H1 (cell line): ENCODE measurements at regions not wholly inside any gene's neighbourhood (a gene's known extent, or its start where the extent isn't known, plus 50 kb on each side); places are given as distances from the start of the nearest gene placed in this dataset.

Source experiments
- CTCF ChIA-PET: fragments of 300-600 bp; sonication (Branson Sonifier 250); formaldehyde crosslinking; loops from one replicate; lab custom pipeline; 2021; ENCODE audit not compliant: partially characterized antibody; lab: Charles Lee
- POLR2A ChIA-PET: fragments of 300-600 bp; sonication (Branson Sonifier 250); formaldehyde crosslinking; loops from one replicate; lab custom pipeline; 2021; ENCODE audit warnings: inconsistent platforms; ENCODE audit not compliant: partially characterized antibody; lab: Charles Lee
- DNase-seq, 2 experiments: peaks; one replicate each; pipeline versions ENCODE4 v3.0.0 to v3.0.0-alpha.2; 2010 to 2022; ENCODE audit warnings: low spot score in 2 of 2, low read depth in 1 of 2, mixed read lengths in 1 of 2
- FAIRE-seq: peaks from 2 replicates; lab custom pipeline; 2011; peaks lifted over from hg19 to GRCh38; lab: Jason Lieb, UNC
- H2AFZ ChIP-seq: 2 replicates; pipeline ENCODE4 v1.8.1; 2012; ENCODE audit warnings: low read length, inconsistent platforms
- H2AK5ac ChIP-seq: 2 replicates; pipeline ENCODE4 v1.6.1; 2013; ENCODE audit warnings: low read depth, low read length
- H2BK120ac ChIP-seq: replicated peaks from 2 replicates; pipeline ENCODE3; 2013; ENCODE audit warnings: low read depth, low read length, inconsistent platforms
- H2BK12ac ChIP-seq: 2 replicates; pipeline ENCODE4 v1.6.1; 2013; ENCODE audit warnings: low read depth, low read length
- H2BK15ac ChIP-seq: 2 replicates; pipeline ENCODE4 v1.6.1; 2013; ENCODE audit warnings: low read length
- H2BK20ac ChIP-seq: 2 replicates; pipeline ENCODE4 v1.6.1; 2013; ENCODE audit warnings: low read length
- H2BK5ac ChIP-seq: 2 replicates; pipeline ENCODE4 v1.6.1; 2013; ENCODE audit warnings: low read depth, low read length
- H3K14ac ChIP-seq: 2 replicates; pipeline ENCODE4 v1.6.1; 2013; ENCODE audit warnings: inconsistent platforms; ENCODE audit not compliant: insufficient read length
- H3K18ac ChIP-seq: 2 replicates; pipeline ENCODE4 v1.6.1; 2013; ENCODE audit warnings: low read length; ENCODE audit errors: extremely low read depth
- H3K23ac ChIP-seq: 2 replicates; pipeline ENCODE4 v1.6.1; 2013; ENCODE audit warnings: inconsistent platforms; ENCODE audit not compliant: insufficient read length
- H3K23me2 ChIP-seq: 2 replicates; pipeline ENCODE4 v1.6.1; 2013; ENCODE audit warnings: low read depth, low read length
- H3K27ac ChIP-seq: 2 replicates; pipeline ENCODE4 v1.6.1; 2011; ENCODE audit warnings: low read depth, low read length, inconsistent platforms
- H3K27me3 ChIP-seq, 4 experiments: replicated peaks in 1 of 4; 1 replicate in 1 of 4; 2 replicates in 3 of 4; pipeline versions ENCODE4 v1.6.1 to v1.8.1; 2011 to 2013; ENCODE audit warnings: low read length in 3 of 4, mild to moderate bottlenecking in 3 of 4, inconsistent platforms in 2 of 4, mixed read lengths in 2 of 4, moderate library complexity in 1 of 4; ENCODE audit not compliant: control insufficient read depth in 3 of 4, insufficient read depth in 3 of 4; ENCODE audit errors: extremely low read depth in 1 of 4
- H3K36me3 ChIP-seq, 4 experiments: 2 replicates each; pipeline versions ENCODE4 v1.6.1 to v1.8.1; 2011 to 2013; ENCODE audit warnings: mild to moderate bottlenecking in 4 of 4, low read length in 3 of 4, moderate library complexity in 2 of 4, control low read depth in 1 of 4, inconsistent platforms in 1 of 4; ENCODE audit not compliant: insufficient read depth in 4 of 4, control insufficient read depth in 2 of 4
- H3K4ac ChIP-seq: replicated peaks from 2 replicates; pipeline ENCODE3; 2013; ENCODE audit warnings: low read length, low read depth, mixed read lengths, inconsistent platforms; ENCODE audit not compliant: insufficient read length
- H3K4me1 ChIP-seq, 4 experiments: replicated peaks in 1 of 4; 1 replicate in 1 of 4; 2 replicates in 3 of 4; pipeline versions ENCODE4 v1.6.1 to v1.8.1; 2011 to 2013; ENCODE audit warnings: low read length in 3 of 4, inconsistent platforms in 2 of 4, mixed read lengths in 1 of 4; ENCODE audit not compliant: insufficient read depth in 4 of 4, control insufficient read depth in 3 of 4
- H3K4me2 ChIP-seq, 2 experiments: 2 replicates each; pipeline versions ENCODE4 v1.6.1 to v1.8.1; 2011 to 2013; ENCODE audit warnings: low read depth in 2 of 2, low read length in 2 of 2, control low read depth in 1 of 2, inconsistent platforms in 1 of 2, mild to moderate bottlenecking in 1 of 2; ENCODE audit not compliant: insufficient read depth in 1 of 2
- H3K4me3 ChIP-seq, 4 experiments: fragments of 200-600, 300-600 bp in 1 of 4; sonication (generic), shearing (Covaris generic), sonication (Bioruptor Twin) in 1 of 4; 2 replicates each; pipeline versions ENCODE4 v1.5.1 to v1.8.1; 2011 to 2016; ENCODE audit warnings: low read length in 4 of 4, low read depth in 3 of 4, control low read depth in 2 of 4, inconsistent platforms in 2 of 4, mild to moderate bottlenecking in 2 of 4, mixed read lengths in 1 of 4, moderate library complexity in 1 of 4; ENCODE audit not compliant: insufficient read depth in 2 of 4; ENCODE audit errors: extremely low read depth in 1 of 4
- H3K56ac ChIP-seq: replicated peaks from 2 replicates; pipeline ENCODE3; 2013; ENCODE audit warnings: low read depth, mild to moderate bottlenecking, mixed read lengths, low read length, inconsistent platforms; ENCODE audit not compliant: insufficient read length
- H3K79me1 ChIP-seq: 2 replicates; pipeline ENCODE4 v1.6.1; 2013; ENCODE audit warnings: low read depth, low read length, control low read depth
- H3K79me2 ChIP-seq, 2 experiments: 2 replicates each; pipeline versions ENCODE4 v1.6.1 to v1.8.1; 2012 to 2013; ENCODE audit warnings: low read length in 2 of 2, mild to moderate bottlenecking in 2 of 2, inconsistent platforms in 1 of 2; ENCODE audit not compliant: insufficient read depth in 2 of 2, control insufficient read depth in 1 of 2
- H3K9ac ChIP-seq, 4 experiments: replicated peaks in 1 of 4; 1 replicate in 1 of 4; 2 replicates in 3 of 4; pipeline versions ENCODE4 v1.6.1 to v1.8.1; 2011 to 2013; ENCODE audit warnings: low read depth in 3 of 4, low read length in 3 of 4, control low read depth in 2 of 4, mild to moderate bottlenecking in 2 of 4, moderate library complexity in 2 of 4, inconsistent platforms in 1 of 4; ENCODE audit errors: extremely low read depth in 1 of 4
- H3K9me3 ChIP-seq, 2 experiments: 2 replicates each; pipeline versions ENCODE4 v1.6.1 to v1.8.1; 2012 to 2013; ENCODE audit warnings: mild to moderate bottlenecking in 2 of 2, moderate library complexity in 2 of 2, control low read depth in 1 of 2, inconsistent platforms in 1 of 2, low read depth in 1 of 2, low read length in 1 of 2, mixed read lengths in 1 of 2; ENCODE audit not compliant: insufficient read depth in 2 of 2
- H4K20me1 ChIP-seq, 2 experiments: replicated peaks in 1 of 2; 2 replicates each; pipeline versions ENCODE3 to v1.8.1; 2011 to 2013; ENCODE audit warnings: inconsistent platforms in 2 of 2, low read length in 2 of 2, mild to moderate bottlenecking in 1 of 2; ENCODE audit not compliant: insufficient read depth in 2 of 2, control insufficient read depth in 1 of 2
- H4K5ac ChIP-seq: 2 replicates; pipeline ENCODE4 v1.6.1; 2013; ENCODE audit warnings: low read length, low read depth, mixed read lengths, inconsistent platforms; ENCODE audit not compliant: insufficient read length
- H4K8ac ChIP-seq: 2 replicates; pipeline ENCODE4 v1.8.0; 2013; ENCODE audit warnings: mild to moderate bottlenecking, moderate library complexity, low read length, inconsistent platforms; ENCODE audit not compliant: insufficient read depth; ENCODE audit errors: extremely low read depth
- H4K91ac ChIP-seq: replicated peaks from 2 replicates; pipeline ENCODE3; 2013; ENCODE audit warnings: low read length, mixed read lengths, inconsistent platforms; ENCODE audit not compliant: insufficient read length
- BACH1 ChIP-seq: IDR thresholded peaks from 2 replicates; pipeline ENCODE4 v1.6.1; 2012; ENCODE audit warnings: low read length, improper control_type of control experiment
- CBX8 ChIP-seq: fragments of 300-800, 300-1000 bp; sonication (generic); IDR thresholded peaks from 2 replicates; pipeline ENCODE4 v1.7.1; 2016; ENCODE audit warnings: low read depth, low read length, borderline replicate concordance
- JUN ChIP-seq: IDR thresholded peaks from 2 replicates; pipeline ENCODE4 v1.6.1; 2011; ENCODE audit warnings: low read depth, mild to moderate bottlenecking, improper control_type of control experiment, low read length
- JUND ChIP-seq: IDR thresholded peaks from 2 replicates; pipeline ENCODE4 v1.6.1; 2011; ENCODE audit warnings: mild to moderate bottlenecking, improper control_type of control experiment, low read length
- KDM1A ChIP-seq: fragments of 200-600, 300-600 bp; sonication (generic); IDR thresholded peaks from 2 replicates; pipeline ENCODE4 v1.7.1; 2016; ENCODE audit warnings: mild to moderate bottlenecking, low read length, borderline replicate concordance
- KDM5A ChIP-seq: fragments of 200-600 bp; IDR thresholded peaks from 2 replicates; pipeline ENCODE4 v1.7.1; 2012; ENCODE audit warnings: mild to moderate bottlenecking, low read length, inconsistent platforms, mixed read lengths
- NRF1 ChIP-seq: IDR thresholded peaks from 2 replicates; pipeline ENCODE4 v1.6.1; 2011; ENCODE audit warnings: mild to moderate bottlenecking, low read depth, low read length, improper control_type of control experiment
- POLR2AphosphoS5 ChIP-seq: IDR thresholded peaks from 2 replicates; pipeline ENCODE4 v1.6.1; 2011; ENCODE audit warnings: low read depth, low read length
- RNF2 ChIP-seq: fragments of 200-900, 300-1000 bp; sonication (generic); IDR thresholded peaks from 2 replicates; pipeline ENCODE4 v1.7.1; 2016; ENCODE audit warnings: borderline replicate concordance, low read depth, mild to moderate bottlenecking, antibody characterized with exemption, low read length; ENCODE audit not compliant: poor library complexity, severe bottlenecking; ENCODE audit errors: missing control alignments
- RXRA ChIP-seq: IDR thresholded peaks from 2 replicates; pipeline ENCODE4 v1.6.1; 2011; ENCODE audit warnings: low read depth, mild to moderate bottlenecking, low read length, moderate library complexity; ENCODE audit not compliant: insufficient read depth
- SIX5 ChIP-seq: IDR thresholded peaks from 2 replicates; pipeline ENCODE4 v1.6.1; 2011; ENCODE audit warnings: mild to moderate bottlenecking, low read depth, low read length
- TAF1 ChIP-seq: IDR thresholded peaks from 2 replicates; pipeline ENCODE4 v1.6.1; 2011; ENCODE audit warnings: mild to moderate bottlenecking, low read depth, low read length
- TBP ChIP-seq: IDR thresholded peaks from 2 replicates; pipeline ENCODE4 v1.6.1; 2011; ENCODE audit warnings: low read depth, low read length, improper control_type of control experiment
- TCF12 ChIP-seq: IDR thresholded peaks from 2 replicates; pipeline ENCODE4 v1.6.1; 2011; ENCODE audit warnings: low read depth, mild to moderate bottlenecking, low read length
- TF ChIP-seq, protein P1 (sequence below): IDR thresholded peaks from 2 replicates; pipeline ENCODE4 v1.6.1; 2012; ENCODE audit warnings: inconsistent platforms

GRCh38 chr2:150296770-150297546 lies 190.5 kb downstream of the RND3 start:
- DNase-seq (no peak), FAIRE-seq (no peak)
- no peak overlapping the region for H2BK5ac ChIP-seq
- H2BK15ac ChIP-seq = no peak overlapping the region
- H3K9ac ChIP-seq = no peak overlapping the region
- H3K27me3 ChIP-seq = no peaks in the 10 kb centered on the region
- no peak overlapping the region for H3K56ac ChIP-seq
- H2AK5ac ChIP-seq = no peak overlapping the region
- H3K4me3 ChIP-seq = no peak overlapping the region
- no peaks in the 10 kb centered on the region for H3K79me1 ChIP-seq
- H3K18ac ChIP-seq = no peak overlapping the region
- no peaks in the 10 kb centered on the region for H4K20me1 ChIP-seq
- no peaks in the 10 kb centered on the region for H3K4me1 ChIP-seq
- no peak overlapping the region for H3K4me2 ChIP-seq
- no peak overlapping the region for H2BK12ac ChIP-seq
- ChIA-PET CTCF (interaction anchor here (0.7 kb wide), 1 partner anchor 306 kb away, joined by 5 read pairs; no protein-coding TSS in a partner anchor), POLR2A (no interaction called here)
- no peak overlapping the region for H3K4ac ChIP-seq
- H4K8ac ChIP-seq = no peak overlapping the region
- no peak overlapping the region for H2BK120ac ChIP-seq
- no peak overlapping the region for H3K27ac ChIP-seq
- no peak overlapping the region for H4K91ac ChIP-seq
- H2BK20ac ChIP-seq = no peak overlapping the region
- H3K23me2 ChIP-seq = no peaks in the 10 kb centered on the region
- no peak overlapping the region for H3K23ac ChIP-seq
- no peak overlapping the region for H3K14ac ChIP-seq
- H2AFZ ChIP-seq = no peak overlapping the region
- H4K5ac ChIP-seq = no peak overlapping the region
- no peaks in the 10 kb centered on the region; a peak in 1 of 8 replicates for H3K36me3 ChIP-seq
- no peaks in the 10 kb centered on the region for H3K79me2 ChIP-seq
- peaks cover 4 to 17% of the 10 kb centered on the region in 2 experiments; a peak in 3 of 4 replicates for H3K9me3 ChIP-seq
- TF ChIP-seq NRF1 (no peak), BACH1 (no peak), TAF1 (no peak), TBP (no peak), RXRA (no peak), JUN (no peak), POLR2AphosphoS5 (no peak), CBX8 (no peak), TCF12 (no peak), SIX5 (no peak), KDM5A (no peak), JUND (no peak), RNF2 (no peak), KDM1A (no peak)
- TF ChIP-seq, protein P1, sequence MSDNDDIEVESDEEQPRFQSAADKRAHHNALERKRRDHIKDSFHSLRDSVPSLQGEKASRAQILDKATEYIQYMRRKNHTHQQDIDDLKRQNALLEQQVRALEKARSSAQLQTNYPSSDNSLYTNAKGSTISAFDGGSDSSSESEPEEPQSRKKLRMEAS = no peak
